ENCODE measurements at regions not wholly inside any gene's neighbourhood (a gene's known extent, or its start where the extent isn't known, plus 50 kb on each side); places are given as distances from the start of the nearest gene placed in this dataset.
A peak's percentile ranks its signal among the peaks of the same experiment; 100 is the strongest.

GRCh38 chr11:23155503-23155902 is 295.2 kb upstream of the CCDC179 start:
- intact Hi-C loops (cut with DNase I), result no loop called here
- Histone ChIP-seq H3K4me1 (ENCODE audit: control insufficient read depth, insufficient read depth, low read length) (no peaks in the 10 kb centered on the region), H3K9me3 (ENCODE audit: control insufficient read depth, low read length) (no peaks in the 10 kb centered on the region), H3K27me3 (ENCODE audit: control insufficient read depth, insufficient read depth) (no peaks in the 10 kb centered on the region), H3K27ac (ENCODE audit: low read length) (no peak overlapping the region), H3K4me3 (ENCODE audit: low read length) (no peak overlapping the region)
- 97% methylated on average over 1 of the region's 1 CpG for WGBS
- no peak for ATAC-seq
- DNase-seq, result no peak

- DNase-seq (no peak), ATAC-seq (no peak)
- Histone ChIP-seq H3K27me3 (ENCODE audit: control insufficient read depth, insufficient read depth) (no peaks in the 10 kb centered on the region), H3K9me3 (ENCODE audit: control insufficient read depth, low read length) (no peaks in the 10 kb centered on the region), H3K27ac (ENCODE audit: low read length) (no peak overlapping the region), H3K4me1 (ENCODE audit: control insufficient read depth, insufficient read depth, low read length) (no peaks in the 10 kb centered on the region), H3K4me3 (ENCODE audit: low read length) (no peak overlapping the region)
- intact Hi-C loops (cut with DNase I), result no loop called here
- 95% methylated on average over 1 of the region's 1 CpG for WGBS
These were observed 303.7 kb upstream of the CCDC179 start for GRCh38 chr11:23164022-23164421.

- ATAC-seq (no peak), DNase-seq (no peak)
- Histone ChIP-seq H3K27me3 (ENCODE audit: control insufficient read depth, insufficient read depth) (no peaks in the 10 kb centered on the region), H3K4me3 (ENCODE audit: low read length) (no peak overlapping the region), H3K4me1 (ENCODE audit: control insufficient read depth, insufficient read depth, low read length) (no peaks in the 10 kb centered on the region), H3K27ac (ENCODE audit: low read length) (no peak overlapping the region), H3K9me3 (ENCODE audit: control insufficient read depth, low read length) (no peaks in the 10 kb centered on the region)
- WGBS, result 96% methylated on average over 1 of the region's 1 CpG
- intact Hi-C loops (cut with DNase I), result no loop called here
These were observed 306.1 kb upstream of the CCDC179 start for GRCh38 chr11:23166376-23166775.

GRCh38 chr11:23179609-23180008 is 319.3 kb upstream of the CCDC179 start:
- Histone ChIP-seq H3K9me3 (ENCODE audit: control insufficient read depth, low read length) (no peaks in the 10 kb centered on the region), H3K4me3 (ENCODE audit: low read length) (no peak overlapping the region), H3K4me1 (ENCODE audit: control insufficient read depth, insufficient read depth, low read length) (no peaks in the 10 kb centered on the region), H3K27me3 (ENCODE audit: control insufficient read depth, insufficient read depth) (no peaks in the 10 kb centered on the region), H3K27ac (ENCODE audit: low read length) (no peak overlapping the region)
- 63% methylated on average over 1 of the region's 1 CpG for WGBS
- no peak for DNase-seq
- no peak for ATAC-seq
- intact Hi-C loops (cut with DNase I), result no loop called here

- no peak for ATAC-seq
These were observed 320.9 kb upstream of the CCDC179 start for GRCh38 chr11:23181022-23181807.

GRCh38 chr11:23192256-23192655 is 332.0 kb upstream of the CCDC179 start:
- no peaks in the 10 kb centered on the region for H3K27me3 ChIP-seq (ENCODE audit: control insufficient read depth, insufficient read depth)
- ATAC-seq, result no peak
- no peak overlapping the region for H3K4me3 ChIP-seq (ENCODE audit: low read length)
- H3K4me1 ChIP-seq (ENCODE audit: control insufficient read depth, insufficient read depth, low read length), result no peaks in the 10 kb centered on the region
- no peak for DNase-seq
- WGBS, result 70% methylated on average over 3 of the region's 3 CpGs
- H3K27ac ChIP-seq (ENCODE audit: low read length), result no peak overlapping the region
- intact Hi-C loops (cut with DNase I), result no loop called here
- no peaks in the 10 kb centered on the region for H3K9me3 ChIP-seq (ENCODE audit: control insufficient read depth, low read length)

More at GRCh38 chr11:23181022-23181807, 320.9 kb upstream of the CCDC179 start:
- H3K4me1 ChIP-seq (ENCODE audit: control insufficient read depth, insufficient read depth, low read length), result no peaks in the 10 kb centered on the region
- no peak overlapping the region for H3K4me3 ChIP-seq (ENCODE audit: low read length)
- 85% methylated on average over 4 of the region's 4 CpGs for WGBS
- intact Hi-C loops (cut with DNase I), result no loop called here
- no peaks in the 10 kb centered on the region for H3K27me3 ChIP-seq (ENCODE audit: control insufficient read depth, insufficient read depth)
- no peaks in the 10 kb centered on the region for H3K9me3 ChIP-seq (ENCODE audit: control insufficient read depth, low read length)
- no peak for DNase-seq
- H3K27ac ChIP-seq (ENCODE audit: low read length), result no peak overlapping the region

GRCh38 chr11:23201936-23202522 is 341.8 kb upstream of the CCDC179 start:
- Histone ChIP-seq H3K4me3 (ENCODE audit: low read length) (no peak overlapping the region), H3K27ac (ENCODE audit: low read length) (no peak overlapping the region), H3K4me1 (ENCODE audit: control insufficient read depth, insufficient read depth, low read length) (no peaks in the 10 kb centered on the region), H3K9me3 (ENCODE audit: control insufficient read depth, low read length) (no peaks in the 10 kb centered on the region), H3K27me3 (ENCODE audit: control insufficient read depth, insufficient read depth) (no peaks in the 10 kb centered on the region)
- ATAC-seq (peak in 1 of 2 donors; percentile 22), DNase-seq (no peak)
- 69% methylated on average over 3 of the region's 3 CpGs for WGBS
- intact Hi-C loops (cut with DNase I), result no loop called here

- Histone ChIP-seq H3K27me3 (ENCODE audit: control insufficient read depth, insufficient read depth) (no peaks in the 10 kb centered on the region), H3K27ac (ENCODE audit: low read length) (no peak overlapping the region), H3K4me3 (ENCODE audit: low read length) (no peak overlapping the region), H3K9me3 (ENCODE audit: control insufficient read depth, low read length) (no peaks in the 10 kb centered on the region), H3K4me1 (ENCODE audit: control insufficient read depth, insufficient read depth, low read length) (no peaks in the 10 kb centered on the region)
- ATAC-seq (no peak), DNase-seq (no peak)
- WGBS, result 91% methylated on average over 1 of the region's 1 CpG
- intact Hi-C loops (cut with DNase I), result no loop called here
These were observed 342.3 kb upstream of the CCDC179 start for GRCh38 chr11:23202611-23203010.

- DNase-seq, result no peak
- intact Hi-C loops (cut with DNase I), result no loop called here
- Histone ChIP-seq H3K9me3 (ENCODE audit: control insufficient read depth, low read length) (no peaks in the 10 kb centered on the region), H3K4me1 (ENCODE audit: control insufficient read depth, insufficient read depth, low read length) (no peaks in the 10 kb centered on the region), H3K27me3 (ENCODE audit: control insufficient read depth, insufficient read depth) (no peaks in the 10 kb centered on the region), H3K27ac (ENCODE audit: low read length) (no peak overlapping the region), H3K4me3 (ENCODE audit: low read length) (no peak overlapping the region)
- ATAC-seq, result no peak
These were observed 345.0 kb upstream of the CCDC179 start for GRCh38 chr11:23205156-23205871.

GRCh38 chr11:23206741-23207336 is 346.6 kb upstream of the CCDC179 start:
- Histone ChIP-seq H3K9me3 (ENCODE audit: control insufficient read depth, low read length) (no peaks in the 10 kb centered on the region), H3K4me3 (ENCODE audit: low read length) (no peak overlapping the region), H3K4me1 (ENCODE audit: control insufficient read depth, insufficient read depth, low read length) (no peaks in the 10 kb centered on the region), H3K27ac (ENCODE audit: low read length) (no peak overlapping the region), H3K27me3 (ENCODE audit: control insufficient read depth, insufficient read depth) (no peaks in the 10 kb centered on the region)
- ATAC-seq (no peak), DNase-seq (no peak)
- intact Hi-C loops (cut with DNase I), result no loop called here

- WGBS, result 73% methylated on average over 3 of the region's 3 CpGs
- intact Hi-C loops (cut with DNase I), result no loop called here
- Histone ChIP-seq H3K4me1 (ENCODE audit: control insufficient read depth, insufficient read depth, low read length) (no peaks in the 10 kb centered on the region), H3K27ac (ENCODE audit: low read length) (no peak overlapping the region), H3K27me3 (ENCODE audit: control insufficient read depth, insufficient read depth) (no peaks in the 10 kb centered on the region), H3K9me3 (ENCODE audit: control insufficient read depth, low read length) (no peaks in the 10 kb centered on the region), H3K4me3 (ENCODE audit: low read length) (no peak overlapping the region)
- no peak for ATAC-seq
- DNase-seq, result no peak
These were observed 350.9 kb upstream of the CCDC179 start for GRCh38 chr11:23211221-23211620.

Data from right cardiac atrium (tissue), 5 donors.